CD4-positive, alpha-beta memory T cell (primary cell): ENCODE measurements at regions not wholly inside any gene's neighbourhood (a gene's known extent, or its start where the extent isn't known, plus 50 kb on each side); places are given as distances from the start of the nearest gene placed in this dataset.

Source experiments
- CTCF ChIA-PET: fragments of 350-600 bp; sonication (Branson Sonifier 250); formaldehyde crosslinking; loops from one replicate; lab custom pipeline; 2021; ENCODE audit warnings: inconsistent platforms; ENCODE audit not compliant: partially characterized antibody; lab: Charles Lee
- POLR2A ChIA-PET: fragments of 350-600 bp; sonication (Branson Sonifier 250); formaldehyde crosslinking; loops from one replicate; lab custom pipeline; 2021; ENCODE audit not compliant: partially characterized antibody; lab: Charles Lee
- DNase-seq, 5 donors: peaks; one replicate each; pipeline versions ENCODE4 v3.0.0 to v3.0.0-alpha.2; 2020 to 2022; ENCODE audit warnings: mixed read lengths in 1 of 5
- H3K27ac ChIP-seq: one replicate; pipeline ENCODE4 v1.7.0; 2013; ENCODE audit warnings: low read depth, low read length
- H3K27me3 ChIP-seq: 2 replicates; pipeline ENCODE4 v1.7.0; 2013; ENCODE audit warnings: mild to moderate bottlenecking, low read length, moderate library complexity; ENCODE audit not compliant: insufficient read depth
- H3K36me3 ChIP-seq: 2 replicates; pipeline ENCODE4 v1.7.0; 2013; ENCODE audit warnings: mild to moderate bottlenecking, low read length, moderate library complexity; ENCODE audit not compliant: insufficient read depth
- H3K4me1 ChIP-seq: 2 replicates; pipeline ENCODE4 v1.7.0; 2013; ENCODE audit warnings: mild to moderate bottlenecking, low read length, moderate library complexity; ENCODE audit not compliant: insufficient read depth
- H3K4me3 ChIP-seq, 2 donors: one replicate each; pipeline ENCODE4 v1.7.0; 2013; ENCODE audit warnings: low read length in 2 of 2, mild to moderate bottlenecking in 1 of 2
- H3K9me3 ChIP-seq, 2 donors: one replicate each; pipeline ENCODE4 v1.7.0; 2013; ENCODE audit warnings: low read length in 2 of 2, control low read depth in 1 of 2; ENCODE audit not compliant: control insufficient read depth in 1 of 2
- H3K27ac Mint-ChIP-seq, 7 donors: one replicate each; pipeline ENCODE4 v1.8.0; 2020 to 2021; ENCODE audit warnings: mixed read lengths in 7 of 7, mild to moderate bottlenecking in 6 of 7, inconsistent platforms in 3 of 7, moderate library complexity in 3 of 7
- H3K27me3 Mint-ChIP-seq, 2 donors: one replicate each; pipeline ENCODE4 v1.8.0; 2020 to 2021; ENCODE audit warnings: mixed read lengths in 2 of 2
- H3K36me3 Mint-ChIP-seq, 2 donors: one replicate each; pipeline ENCODE4 v1.8.0; 2020 to 2021; ENCODE audit warnings: mixed read lengths in 2 of 2, inconsistent platforms in 1 of 2, mild to moderate bottlenecking in 1 of 2
- H3K4me1 Mint-ChIP-seq, 4 donors: one replicate each; pipeline ENCODE4 v1.8.0; 2020 to 2021; ENCODE audit warnings: mixed read lengths in 4 of 4, mild to moderate bottlenecking in 1 of 4
- H3K4me3 Mint-ChIP-seq, 8 donors: one replicate each; pipeline ENCODE4 v1.8.0; 2020 to 2021; ENCODE audit warnings: mixed read lengths in 8 of 8, mild to moderate bottlenecking in 7 of 8, moderate library complexity in 6 of 8, inconsistent platforms in 3 of 8
- H3K9me3 Mint-ChIP-seq, 8 donors: one replicate each; pipeline ENCODE4 v1.8.0; 2020 to 2021; ENCODE audit warnings: mixed read lengths in 8 of 8, mild to moderate bottlenecking in 5 of 8, inconsistent platforms in 3 of 8, moderate library complexity in 1 of 8
- intact Hi-C: fragments of 100-400 bp; cut with micrococcal nuclease; formaldehyde crosslinking; loops from one replicate; pipeline ENCODE4 v1.15.1; 2023

DNA sequence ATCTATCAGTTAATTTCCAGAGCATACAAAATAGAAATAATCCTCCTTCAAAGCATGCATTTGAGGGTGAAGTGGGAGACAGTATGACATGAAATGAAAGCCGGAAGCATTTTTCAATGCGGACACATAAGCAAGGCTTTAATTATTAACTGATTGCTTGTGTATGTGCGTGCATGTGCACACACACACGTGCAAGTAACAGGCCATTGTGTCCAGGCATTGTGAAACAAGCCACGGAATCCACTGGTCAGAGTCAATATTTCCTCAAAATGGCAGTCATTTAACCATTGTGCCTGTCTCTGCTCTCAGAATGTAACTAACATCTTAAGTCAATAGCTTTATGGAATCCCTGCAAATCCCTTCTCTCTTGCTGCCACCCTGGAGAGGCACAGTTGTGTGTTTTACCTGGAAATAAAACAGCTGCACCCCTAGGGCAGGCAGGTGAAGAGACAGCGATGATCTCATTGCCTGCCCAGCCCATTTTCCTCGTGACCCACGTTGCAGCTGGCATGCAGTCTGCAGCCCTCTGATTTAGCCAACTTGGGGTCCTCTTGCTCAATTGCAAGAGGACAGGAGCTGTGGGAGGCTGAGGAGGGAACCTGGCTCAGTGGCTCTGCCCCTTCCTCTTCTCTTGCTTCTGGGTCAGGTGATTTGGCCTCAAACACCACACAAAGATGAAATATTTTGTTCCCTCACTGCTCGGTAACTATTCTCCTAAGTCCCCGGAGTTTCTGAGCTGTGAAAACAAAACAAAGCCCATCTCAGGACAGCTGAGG is 500.9 kb upstream of the ZMIZ1 start:
- no peak overlapping the region for H3K4me3 Mint-ChIP-seq
- intact Hi-C loops, result no loop called here

GRCh38 chr10:78568620-78569019 is 500.1 kb upstream of the ZMIZ1 start:
- Mint-ChIP-seq H3K4me3 (no peak overlapping the region), H3K27me3 (peaks cover 3 to 10% of the 10 kb centered on the region in 2 donors), H3K9me3 (peaks cover 0 to under 1% (median 0%) of the 10 kb centered on the region in 8 donors), H3K27ac (no peak overlapping the region), H3K36me3 (no peaks in the 10 kb centered on the region), H3K4me1 (no peaks in the 10 kb centered on the region)
- H3K4me3 ChIP-seq, result no peak overlapping the region
- ChIA-PET CTCF (no interaction called here), POLR2A (no interaction called here)
- H3K9me3 ChIP-seq, result no peaks in the 10 kb centered on the region
- no peak for DNase-seq
- no peak overlapping the region for H3K27ac ChIP-seq
- intact Hi-C loops, result no loop called here
- no peaks in the 10 kb centered on the region for H3K4me1 ChIP-seq
- H3K36me3 ChIP-seq, result no peaks in the 10 kb centered on the region
- no peaks in the 10 kb centered on the region for H3K27me3 ChIP-seq

More for the DNA sequence above, 500.9 kb upstream of the ZMIZ1 start:
- Mint-ChIP-seq H3K27me3 (peaks cover 3 to 10% of the 10 kb centered on the region in 2 donors), H3K36me3 (no peaks in the 10 kb centered on the region), H3K4me1 (no peaks in the 10 kb centered on the region), H3K9me3 (no peaks in the 10 kb centered on the region), H3K27ac (no peak overlapping the region)
- DNase-seq, result no peak
- Histone ChIP-seq H3K36me3 (no peaks in the 10 kb centered on the region), H3K27me3 (no peaks in the 10 kb centered on the region), H3K4me1 (no peaks in the 10 kb centered on the region), H3K4me3 (no peak overlapping the region), H3K9me3 (no peaks in the 10 kb centered on the region), H3K27ac (no peak overlapping the region)
- ChIA-PET POLR2A (no interaction called here), CTCF (no interaction called here)

- Mint-ChIP-seq H3K27ac (no peak overlapping the region), H3K4me3 (no peak overlapping the region), H3K9me3 (peaks cover 0 to 2% (median 0%) of the 10 kb centered on the region in 8 donors), H3K27me3 (peaks cover 7 to 8% of the 10 kb centered on the region in 2 donors), H3K4me1 (no peaks in the 10 kb centered on the region), H3K36me3 (no peaks in the 10 kb centered on the region)
- Histone ChIP-seq H3K9me3 (no peaks in the 10 kb centered on the region), H3K27ac (no peak overlapping the region), H3K4me1 (no peaks in the 10 kb centered on the region), H3K4me3 (no peak overlapping the region), H3K36me3 (no peaks in the 10 kb centered on the region), H3K27me3 (no peaks in the 10 kb centered on the region)
- CTCF ChIA-PET, result no interaction called here
- no peak for DNase-seq
- POLR2A ChIA-PET, result no interaction called here
- intact Hi-C loops, result no loop called here
These were observed 498.0 kb upstream of the ZMIZ1 start for GRCh38 chr10:78570633-78571235.

DNA sequence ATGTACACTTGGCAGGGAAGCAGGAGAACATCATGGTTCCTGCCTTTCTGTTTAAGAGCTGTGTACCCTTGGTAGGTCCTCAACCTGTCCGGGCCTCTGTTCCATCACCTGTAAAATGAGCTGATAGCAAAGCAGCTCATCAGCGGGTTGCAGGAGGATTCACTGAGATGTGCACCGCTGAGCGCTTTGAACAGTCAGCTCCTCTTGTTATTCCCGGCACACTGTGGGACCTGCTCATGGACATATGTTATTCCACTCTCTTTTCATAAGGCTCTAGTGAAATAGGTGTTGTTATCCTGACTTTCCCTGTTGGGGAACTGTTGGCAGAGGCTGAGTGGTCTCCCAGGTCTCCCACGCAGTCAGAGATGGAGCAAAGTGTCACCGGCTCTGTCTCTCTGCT is 497.5 kb upstream of the ZMIZ1 start:
- H3K27ac ChIP-seq, result no peak overlapping the region
- no peaks in the 10 kb centered on the region for H3K4me1 ChIP-seq
- ChIA-PET CTCF (no interaction called here), POLR2A (no interaction called here)
- Mint-ChIP-seq H3K27ac (no peak overlapping the region), H3K27me3 (peaks cover 7 to 8% of the 10 kb centered on the region in 2 donors), H3K36me3 (no peaks in the 10 kb centered on the region), H3K4me1 (no peaks in the 10 kb centered on the region), H3K9me3 (peaks cover 0 to 2% (median 0%) of the 10 kb centered on the region in 8 donors), H3K4me3 (no peak overlapping the region)
- H3K36me3 ChIP-seq, result no peaks in the 10 kb centered on the region
- intact Hi-C loops, result no loop called here
- DNase-seq, result no peak
- H3K4me3 ChIP-seq, result no peak overlapping the region
- no peaks in the 10 kb centered on the region for H3K27me3 ChIP-seq
- H3K9me3 ChIP-seq, result no peaks in the 10 kb centered on the region

DNA sequence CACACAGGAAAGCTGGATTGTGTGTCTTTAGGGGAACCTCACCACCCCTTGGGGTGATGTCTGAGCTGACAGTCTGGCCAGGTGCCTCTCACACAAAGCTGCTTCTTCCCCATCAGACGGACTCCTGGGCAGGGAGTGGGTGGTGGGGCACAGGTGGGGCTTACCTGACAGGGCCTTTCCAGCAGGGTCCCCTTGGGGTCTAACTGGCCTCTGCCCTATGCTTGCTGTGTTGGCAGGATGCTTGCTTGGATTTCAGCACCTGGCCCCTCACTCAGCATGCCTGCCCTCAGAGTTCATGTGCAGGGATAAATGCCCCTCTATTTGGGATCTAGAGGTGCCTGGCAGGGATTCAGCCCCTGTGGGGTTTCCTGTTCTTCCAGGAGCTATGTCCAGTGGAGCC is 496.9 kb upstream of the ZMIZ1 start:
- Mint-ChIP-seq H3K9me3 (peaks cover 0 to 2% (median 0%) of the 10 kb centered on the region in 8 donors), H3K4me3 (no peak overlapping the region), H3K27ac (no peak overlapping the region), H3K4me1 (no peaks in the 10 kb centered on the region), H3K36me3 (no peaks in the 10 kb centered on the region), H3K27me3 (peaks cover 7 to 8% of the 10 kb centered on the region in 2 donors)
- no peaks in the 10 kb centered on the region for H3K4me1 ChIP-seq
- no peak overlapping the region for H3K4me3 ChIP-seq
- intact Hi-C loops, result no loop called here
- DNase-seq, result no peak
- no peaks in the 10 kb centered on the region for H3K27me3 ChIP-seq
- H3K36me3 ChIP-seq, result no peaks in the 10 kb centered on the region
- POLR2A ChIA-PET, result no interaction called here
- no peaks in the 10 kb centered on the region for H3K9me3 ChIP-seq
- no peak overlapping the region for H3K27ac ChIP-seq
- CTCF ChIA-PET, result no interaction called here

- POLR2A ChIA-PET, result no interaction called here
- H3K27ac Mint-ChIP-seq, result no peak overlapping the region
These were observed 496.2 kb upstream of the ZMIZ1 start for GRCh38 chr10:78572565-78572964.

GRCh38 chr10:78574547-78574946 is 494.2 kb upstream of the ZMIZ1 start:
- ChIA-PET POLR2A (no interaction called here), CTCF (no interaction called here)
- Histone ChIP-seq H3K9me3 (no peaks in the 10 kb centered on the region), H3K27ac (no peak overlapping the region), H3K36me3 (no peaks in the 10 kb centered on the region), H3K4me1 (no peaks in the 10 kb centered on the region), H3K4me3 (no peak overlapping the region), H3K27me3 (no peaks in the 10 kb centered on the region)
- no peaks in the 10 kb centered on the region for H3K36me3 Mint-ChIP-seq
- H3K27ac Mint-ChIP-seq, result no peak overlapping the region
- H3K27me3 Mint-ChIP-seq, result peaks cover 3 to 5% of the 10 kb centered on the region in 2 donors
- peaks cover 0 to 5% (median under 1%) of the 10 kb centered on the region in 4 donors for H3K4me1 Mint-ChIP-seq
- H3K4me3 Mint-ChIP-seq, result no peak overlapping the region
- no peak for DNase-seq
- intact Hi-C loops, result no loop called here
- H3K9me3 Mint-ChIP-seq, result peaks cover 0 to 2% (median 0%) of the 10 kb centered on the region in 8 donors

More at GRCh38 chr10:78572565-78572964, 496.2 kb upstream of the ZMIZ1 start:
- no peaks in the 10 kb centered on the region for H3K36me3 Mint-ChIP-seq
- DNase-seq, result no peak
- Histone ChIP-seq H3K4me3 (no peak overlapping the region), H3K36me3 (no peaks in the 10 kb centered on the region), H3K9me3 (no peaks in the 10 kb centered on the region), H3K27me3 (no peaks in the 10 kb centered on the region), H3K4me1 (no peaks in the 10 kb centered on the region), H3K27ac (no peak overlapping the region)
- H3K4me3 Mint-ChIP-seq, result no peak overlapping the region
- H3K27me3 Mint-ChIP-seq, result peaks cover 5 to 7% of the 10 kb centered on the region in 2 donors
- CTCF ChIA-PET, result no interaction called here
- H3K9me3 Mint-ChIP-seq, result peaks cover 0 to 2% (median 0%) of the 10 kb centered on the region in 8 donors
- intact Hi-C loops, result no loop called here
- no peaks in the 10 kb centered on the region for H3K4me1 Mint-ChIP-seq
